Mammary epithelial cell (primary cell): ENCODE measurements at regions not wholly inside any gene's neighbourhood (a gene's known extent, or its start where the extent isn't known, plus 50 kb on each side); places are given as distances from the start of the nearest gene placed in this dataset.

Experiments used
- CTCF ChIP-seq, 2 donors: IDR thresholded peaks in 1 of 2; conservative IDR thresholded peaks in 1 of 2; 2 replicates each; pipeline ENCODE4 v1.5.1; 2011 to 2012; ENCODE audit warnings: inconsistent platforms in 2 of 2, low read length in 2 of 2, mild to moderate bottlenecking in 2 of 2, control low read depth in 1 of 2, low read depth in 1 of 2; ENCODE audit not compliant: insufficient read depth in 1 of 2; ENCODE audit errors: extremely low read depth in 1 of 2
- EZH2 ChIP-seq: IDR thresholded peaks from 2 replicates; pipeline ENCODE4 v1.6.1; 2012; ENCODE audit warnings: low read length, inconsistent platforms, borderline replicate concordance

GRCh38 chr5:28958581-28958980, 1920.2 kb upstream of the CDH9 start:
- no peak for TF ChIP-seq CTCF (conservative IDR thresholded peaks at IDR 0.05 in 1 of 2, IDR thresholded peaks at IDR 0.05 in 1 of 2; ENCODE audit: extremely low read depth in 1 of 2, insufficient read depth in 1 of 2, low read depth in 1 of 2, low read length in 2 of 2)
- TF ChIP-seq EZH2: no peak
